SK-N-MC (cell line): ENCODE measurements at regions not wholly inside any gene's neighbourhood (a gene's known extent, or its start where the extent isn't known, plus 50 kb on each side); places are given as distances from the start of the nearest gene placed in this dataset.

Experiments
- DNase-seq: peaks from one replicate; pipeline ENCODE4 v3.0.0-alpha.2; 2011; ENCODE audit warnings: low read depth, low spot score
- H3K27ac ChIP-seq: fragments of 200-600 bp; sonication (generic); 2 replicates; pipeline ENCODE4 v1.5.1; 2016; ENCODE audit warnings: mixed run types
- H3K36me3 ChIP-seq: fragments of 200-600 bp; sonication (generic); 2 replicates; pipeline ENCODE4 v1.6.1; 2017; ENCODE audit warnings: antibody characterized with exemption, low read length, mixed read lengths; ENCODE audit not compliant: insufficient read depth
- H3K4me3 ChIP-seq: fragments of 200-600 bp; sonication (generic); 2 replicates; pipeline ENCODE4 v1.5.1; 2016
- H3K9ac ChIP-seq: fragments of 200-600 bp; sonication (generic); 2 replicates; pipeline ENCODE4 v1.8.0; 2017; ENCODE audit warnings: mixed run types, mixed read lengths; ENCODE audit not compliant: insufficient read length
- H3K9me3 ChIP-seq: fragments of 200-600 bp; sonication (generic); 2 replicates; pipeline ENCODE4 v1.6.1; 2017; ENCODE audit warnings: low read depth, mild to moderate bottlenecking, antibody characterized with exemption, low read length, moderate library complexity, mixed read lengths
- EZH2 ChIP-seq: fragments of 200-600 bp; sonication (generic); IDR thresholded peaks from one replicate; pipeline ENCODE4 v1.6.1; 2017; ENCODE audit warnings: antibody characterized with exemption
- FOXP2 ChIP-seq: optimal IDR thresholded peaks from 2 replicates; pipeline ENCODE3; 2011; ENCODE audit warnings: mild to moderate bottlenecking, moderate library complexity; ENCODE audit not compliant: insufficient read depth; ENCODE audit errors: extremely low read length, control extremely low read depth
- POLR2AphosphoS5 ChIP-seq: IDR thresholded peaks from 2 replicates; pipeline ENCODE4 v1.6.1; 2012; ENCODE audit warnings: mild to moderate bottlenecking, low read depth, low read length, borderline replicate concordance

- Histone ChIP-seq H3K4me3 (no peak overlapping the region), H3K27ac (no peak overlapping the region), H3K9me3 (no peaks in the 10 kb centered on the region), H3K36me3 (no peaks in the 10 kb centered on the region), H3K9ac (no peak overlapping the region)
- no peak for TF ChIP-seq FOXP2
- TF ChIP-seq POLR2AphosphoS5, result no peak
- no peak for TF ChIP-seq EZH2
- DNase-seq, result no peak
These were observed 362.0 kb upstream of the ADARB2 start for GRCh38 chr10:2099321-2099720.

DNA sequence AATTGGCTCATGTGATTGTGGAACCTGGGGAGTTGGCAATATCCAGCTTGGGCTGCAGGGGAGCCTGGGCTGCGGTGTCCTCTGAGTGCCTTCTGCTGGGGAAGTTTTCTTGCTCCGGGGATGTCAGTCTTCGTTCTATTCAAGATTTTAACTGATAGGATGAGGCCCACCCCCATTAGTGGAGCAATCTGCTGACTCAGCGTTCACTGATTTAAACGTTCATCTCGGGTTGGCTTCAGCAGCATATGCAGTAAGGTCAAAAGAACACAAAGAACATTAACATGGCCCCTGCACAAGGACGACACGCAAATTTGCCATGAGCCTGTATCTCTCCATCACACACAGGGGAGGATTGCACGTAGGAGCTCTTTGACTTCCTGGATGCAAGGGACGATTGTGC is 360.6 kb upstream of the ADARB2 start:
- Histone ChIP-seq H3K27ac (no peak overlapping the region), H3K9ac (no peak overlapping the region), H3K36me3 (no peaks in the 10 kb centered on the region), H3K9me3 (no peaks in the 10 kb centered on the region), H3K4me3 (no peak overlapping the region)
- no peak for TF ChIP-seq EZH2
- no peak for TF ChIP-seq POLR2AphosphoS5
- TF ChIP-seq FOXP2, result no peak
- DNase-seq, result no peak

DNA sequence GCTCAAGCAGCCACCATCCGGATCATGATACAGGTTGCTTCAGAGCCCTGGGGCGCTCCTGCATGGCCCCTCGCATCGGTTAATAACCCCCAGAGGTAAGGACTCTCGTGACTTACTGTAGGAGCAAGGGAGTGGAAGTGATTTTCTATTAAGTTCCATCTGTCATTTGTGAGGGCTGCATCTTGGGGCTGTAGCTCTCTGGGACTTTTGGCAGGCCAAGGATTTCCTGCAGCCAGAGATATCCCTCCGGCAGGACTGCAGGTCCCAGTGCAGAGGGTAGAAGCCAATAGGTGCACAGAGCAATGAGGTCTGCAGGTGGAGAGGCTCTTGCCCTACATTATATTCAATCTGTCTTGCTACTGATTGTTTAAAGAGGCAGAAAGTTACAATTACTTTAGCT is 356.8 kb upstream of the ADARB2 start:
- Histone ChIP-seq H3K27ac (no peak overlapping the region), H3K4me3 (no peak overlapping the region), H3K9me3 (no peaks in the 10 kb centered on the region), H3K36me3 (no peaks in the 10 kb centered on the region), H3K9ac (no peak overlapping the region)
- no peak for DNase-seq
- TF ChIP-seq FOXP2 (no peak), POLR2AphosphoS5 (no peak), EZH2 (no peak)

DNA sequence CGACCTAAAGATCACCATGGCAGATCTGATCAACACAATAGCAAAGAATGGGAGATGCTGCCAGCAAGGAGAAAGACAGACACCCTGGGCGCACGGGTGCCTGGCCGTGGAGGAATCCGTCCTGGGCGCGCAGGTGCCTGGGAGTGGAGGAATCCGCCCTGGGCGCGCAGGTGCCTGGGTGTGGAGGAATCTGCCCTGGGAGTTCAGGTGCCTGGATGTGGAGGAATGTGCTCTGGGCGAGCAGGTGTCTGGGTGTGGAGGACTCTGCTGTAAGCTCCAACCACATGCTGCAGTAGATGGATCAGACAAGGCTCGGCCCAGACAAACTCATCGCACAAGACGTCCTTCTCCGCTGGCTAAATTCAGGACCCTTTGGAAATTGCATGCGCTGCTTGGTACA is 346.3 kb upstream of the ADARB2 start:
- no peak overlapping the region for H3K4me3 ChIP-seq

DNA sequence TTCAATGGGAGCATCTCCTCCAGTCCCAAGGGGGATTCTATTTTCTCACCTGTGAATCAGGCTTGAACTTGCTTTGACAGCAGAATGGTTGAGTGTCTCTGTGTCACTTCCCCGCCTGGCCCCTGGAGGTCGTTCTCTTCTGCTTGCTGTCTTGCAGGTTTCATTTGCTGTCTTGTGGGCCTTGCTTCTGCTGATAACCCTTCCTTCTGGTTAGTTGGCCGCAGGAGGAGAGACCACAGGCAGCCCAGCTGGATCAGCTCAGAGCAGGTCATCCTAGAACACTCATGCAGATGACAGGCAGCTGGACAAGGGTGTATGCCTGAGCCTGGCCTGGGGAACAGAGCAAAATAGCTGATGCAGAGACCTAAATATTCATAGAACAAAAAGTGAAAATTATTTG is 344.2 kb upstream of the ADARB2 start:
- Histone ChIP-seq H3K36me3 (no peaks in the 10 kb centered on the region), H3K9me3 (no peaks in the 10 kb centered on the region), H3K9ac (no peak overlapping the region), H3K27ac (no peak overlapping the region), H3K4me3 (no peak overlapping the region)
- TF ChIP-seq FOXP2 (no peak), POLR2AphosphoS5 (no peak), EZH2 (no peak)
- no peak for DNase-seq

More for the DNA sequence above, 346.3 kb upstream of the ADARB2 start:
- DNase-seq, result no peak
- Histone ChIP-seq H3K9me3 (no peaks in the 10 kb centered on the region), H3K9ac (no peak overlapping the region), H3K27ac (no peak overlapping the region), H3K36me3 (no peaks in the 10 kb centered on the region)
- TF ChIP-seq FOXP2 (no peak), POLR2AphosphoS5 (no peak), EZH2 (no peak)

- Histone ChIP-seq H3K36me3 (no peaks in the 10 kb centered on the region), H3K4me3 (no peak overlapping the region), H3K27ac (no peak overlapping the region), H3K9ac (no peak overlapping the region), H3K9me3 (no peaks in the 10 kb centered on the region)
- DNase-seq, result no peak
- no peak for TF ChIP-seq POLR2AphosphoS5
- TF ChIP-seq EZH2, result no peak
- TF ChIP-seq FOXP2, result no peak
These were observed 342.3 kb upstream of the ADARB2 start for GRCh38 chr10:2079603-2080078.

GRCh38 chr10:2077231-2077630 is 339.9 kb upstream of the ADARB2 start:
- DNase-seq, result no peak
- no peak for TF ChIP-seq POLR2AphosphoS5
- no peak for TF ChIP-seq FOXP2
- no peak for TF ChIP-seq EZH2
- Histone ChIP-seq H3K9ac (no peak overlapping the region), H3K27ac (no peak overlapping the region), H3K36me3 (no peaks in the 10 kb centered on the region), H3K4me3 (no peak overlapping the region), H3K9me3 (no peaks in the 10 kb centered on the region)

- no peak overlapping the region for H3K9ac ChIP-seq
- no peak for DNase-seq
- no peak overlapping the region for H3K4me3 ChIP-seq
- H3K9me3 ChIP-seq, result no peaks in the 10 kb centered on the region
- TF ChIP-seq EZH2, result no peak
- H3K27ac ChIP-seq, result no peak overlapping the region
- no peaks in the 10 kb centered on the region for H3K36me3 ChIP-seq
These were observed 339.2 kb upstream of the ADARB2 start for GRCh38 chr10:2076528-2076927.

GRCh38 chr10:2067015-2067414 is 329.7 kb upstream of the ADARB2 start:
- Histone ChIP-seq H3K4me3 (no peak overlapping the region), H3K9ac (no peak overlapping the region), H3K27ac (no peak overlapping the region), H3K36me3 (no peaks in the 10 kb centered on the region), H3K9me3 (no peaks in the 10 kb centered on the region)
- no peak for TF ChIP-seq EZH2
- TF ChIP-seq FOXP2, result no peak
- TF ChIP-seq POLR2AphosphoS5, result no peak
- no peak for DNase-seq

GRCh38 chr10:2054728-2055127 is 317.4 kb upstream of the ADARB2 start:
- no peaks in the 10 kb centered on the region for H3K36me3 ChIP-seq
- no peak overlapping the region for H3K4me3 ChIP-seq
- H3K9me3 ChIP-seq, result no peaks in the 10 kb centered on the region
- TF ChIP-seq FOXP2, result no peak
- no peak for TF ChIP-seq EZH2
- TF ChIP-seq POLR2AphosphoS5, result no peak
- no peak overlapping the region for H3K9ac ChIP-seq
- H3K27ac ChIP-seq, result no peak overlapping the region
- no peak for DNase-seq
